ENCODE measurements at regions not wholly inside any gene's neighbourhood (a gene's known extent, or its start where the extent isn't known, plus 50 kb on each side); places are given as distances from the start of the nearest gene placed in this dataset.
"Not testable (repeated sequence)": the region's sequence is repeated elsewhere in the genome, so short reads cannot be mapped to it uniquely, and the experiment has no call there.

- DNase-seq, result no peak
Observed at GRCh38 chr17:14454746-14455145, 153.9 kb downstream of the HS3ST3B1 start.

- no peak for DNase-seq
Observed at GRCh38 chr17:14452856-14453255, 152.0 kb downstream of the HS3ST3B1 start.

GRCh38 chr17:14451729-14452191, 150.9 kb downstream of the HS3ST3B1 start:
- DNase-seq, result no peak

GRCh38 chr17:14448818-14449217, 147.9 kb downstream of the HS3ST3B1 start:
- DNase-seq, result no peak

- no peak for DNase-seq
Observed at GRCh38 chr17:14446825-14447224, 145.9 kb downstream of the HS3ST3B1 start.

GRCh38 chr17:14444915-14445314, 144.0 kb downstream of the HS3ST3B1 start:
- DNase-seq, result no peak

- DNase-seq, result no peak
Observed at GRCh38 chr17:14442798-14443528, 142.1 kb downstream of the HS3ST3B1 start.

- DNase-seq, result no peak
Observed at GRCh38 chr17:14437176-14437575, 136.3 kb downstream of the HS3ST3B1 start.

- DNase-seq, result no peak
Observed at GRCh38 chr17:14436266-14436665, 135.4 kb downstream of the HS3ST3B1 start.

GRCh38 chr17:14434506-14434905, 133.6 kb downstream of the HS3ST3B1 start:
- no peak for DNase-seq

- no peak for DNase-seq
Observed at GRCh38 chr17:14432079-14432478, 131.2 kb downstream of the HS3ST3B1 start.

GRCh38 chr17:14429084-14429483, 128.2 kb downstream of the HS3ST3B1 start:
- no peak for DNase-seq

GRCh38 chr17:14428648-14429029, 127.8 kb downstream of the HS3ST3B1 start:
- no peak for DNase-seq

- DNase-seq, result no peak
Observed at GRCh38 chr17:14427900-14428647, 127.2 kb downstream of the HS3ST3B1 start.

- not testable (repeated sequence) for DNase-seq
Observed at GRCh38 chr17:14423156-14423555, 122.3 kb downstream of the HS3ST3B1 start.

- DNase-seq, result no peak
Observed at GRCh38 chr17:14417336-14417735, 116.5 kb downstream of the HS3ST3B1 start.

GRCh38 chr17:14409292-14409691, 108.4 kb downstream of the HS3ST3B1 start:
- DNase-seq, result no peak

GRCh38 chr17:14407541-14407940, 106.7 kb downstream of the HS3ST3B1 start:
- no peak for DNase-seq

- no peak for DNase-seq
Observed at GRCh38 chr17:14405189-14405588, 104.3 kb downstream of the HS3ST3B1 start.

All from NCI-H69 (cell line).